Common myeloid progenitor, CD34-positive (primary cell): ENCODE measurements at regions not wholly inside any gene's neighbourhood (a gene's known extent, or its start where the extent isn't known, plus 50 kb on each side); places are given as distances from the start of the nearest gene placed in this dataset.

Experiments used
- CTCF ChIA-PET: fragments of 350-600 bp; sonication (Branson Sonifier 250); formaldehyde crosslinking; loops from one replicate; lab custom pipeline; 2021; ENCODE audit warnings: antibody characterized with exemption; lab: Charles Lee
- POLR2A ChIA-PET: fragments of 350-600 bp; sonication (Branson Sonifier 250); formaldehyde crosslinking; loops from one replicate; lab custom pipeline; 2021; ENCODE audit warnings: antibody characterized with exemption; lab: Charles Lee
- DNase-seq, 3 donors: peaks; one replicate each; pipeline versions ENCODE4 v3.0.0 to v3.0.0-alpha.2; 2013
- H3K27ac ChIP-seq, 2 experiments: 1 replicate in 1 of 2; 2 replicates in 1 of 2; pipeline ENCODE4 v1.7.0; 2013; ENCODE audit warnings: inconsistent platforms in 2 of 2, low read length in 2 of 2, mild to moderate bottlenecking in 2 of 2, low read depth in 1 of 2, moderate library complexity in 1 of 2; ENCODE audit not compliant: severe bottlenecking in 2 of 2, insufficient read depth in 1 of 2, poor library complexity in 1 of 2
- H3K27me3 ChIP-seq, 5 experiments: replicated peaks in 2 of 5; 1 replicate in 3 of 5; 2 replicates in 2 of 5; pipeline versions ENCODE4 v1.6.1 to v1.7.0; 2013; ENCODE audit warnings: low read length in 4 of 5, mild to moderate bottlenecking in 2 of 5, moderate library complexity in 2 of 5, inconsistent platforms in 1 of 5; ENCODE audit not compliant: insufficient read depth in 5 of 5, control insufficient read depth in 4 of 5
- H3K36me3 ChIP-seq, 4 experiments: 1 replicate in 2 of 4; 2 replicates in 2 of 4; pipeline versions ENCODE4 v1.6.1 to v1.7.0; 2013; ENCODE audit warnings: low read length in 3 of 4, control low read depth in 1 of 4, mild to moderate bottlenecking in 1 of 4; ENCODE audit not compliant: control insufficient read depth in 4 of 4, insufficient read depth in 4 of 4
- H3K4me1 ChIP-seq, 4 experiments: 1 replicate in 3 of 4; 2 replicates in 1 of 4; pipeline versions ENCODE4 v1.6.1 to v1.7.1; 2013; ENCODE audit warnings: low read length in 3 of 4, mild to moderate bottlenecking in 3 of 4, control low read depth in 1 of 4, inconsistent platforms in 1 of 4, moderate library complexity in 1 of 4; ENCODE audit not compliant: control insufficient read depth in 4 of 4, insufficient read depth in 4 of 4; ENCODE audit errors: control extremely low read depth in 1 of 4
- H3K4me3 ChIP-seq, 7 experiments: 1 replicate in 4 of 7; 2 replicates in 3 of 7; pipeline versions ENCODE4 v1.5.1 to v1.7.0; 2013; ENCODE audit warnings: mild to moderate bottlenecking in 7 of 7, low read length in 6 of 7, moderate library complexity in 6 of 7, inconsistent platforms in 2 of 7, low read depth in 2 of 7, control low read depth in 1 of 7; ENCODE audit not compliant: insufficient read depth in 4 of 7, control insufficient read depth in 1 of 7; ENCODE audit errors: extremely low read depth in 1 of 7
- H3K9me3 ChIP-seq, 5 experiments: 1 replicate in 4 of 5; 2 replicates in 1 of 5; pipeline versions ENCODE4 v1.6.1 to v1.7.1; 2013; ENCODE audit warnings: low read length in 4 of 5, mild to moderate bottlenecking in 2 of 5, inconsistent platforms in 1 of 5, low read depth in 1 of 5, moderate library complexity in 1 of 5; ENCODE audit not compliant: control insufficient read depth in 4 of 5, insufficient read depth in 2 of 5; ENCODE audit errors: control extremely low read depth in 1 of 5
- WGBS: methylation state at CpG from one replicate; pipeline ENCODE4 v1.1.5; 2013; ENCODE audit not compliant: insufficient coverage; 5-methylcytosine and 5-hydroxymethylcytosine counted together

DNA sequence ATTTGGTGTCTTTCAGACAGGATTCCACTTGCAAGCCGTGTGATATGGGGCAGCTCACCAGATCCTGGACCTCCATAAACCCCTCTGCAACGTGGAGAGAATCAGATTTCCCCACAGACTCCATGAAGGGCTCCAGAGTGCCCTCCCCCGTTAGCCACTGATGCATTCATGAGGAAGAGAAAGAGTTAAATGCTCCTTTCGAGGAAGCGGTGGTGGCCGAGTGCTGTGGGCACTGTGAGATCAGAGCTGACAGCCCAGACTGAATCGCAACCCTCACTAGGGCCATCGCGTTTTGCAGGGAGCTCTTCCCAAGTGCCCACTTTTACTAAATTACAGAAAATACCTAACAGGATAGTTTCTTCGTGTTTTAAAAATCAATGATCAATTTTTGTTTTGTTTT is 226.3 kb upstream of the ZNF32 start:
- POLR2A ChIA-PET, result no interaction called here
- H3K4me3 ChIP-seq, result no peak overlapping the region
- H3K36me3 ChIP-seq, result no peaks in the 10 kb centered on the region
- H3K27me3 ChIP-seq, result peaks cover 0 to 47% (median 5%) of the 10 kb centered on the region in 5 experiments
- no peak overlapping the region for H3K27ac ChIP-seq
- H3K4me1 ChIP-seq, result peaks cover 0 to 11% (median 3%) of the 10 kb centered on the region in 4 experiments
- CTCF ChIA-PET, result no interaction called here
- WGBS, result 62% methylated on average over 5 of the region's 10 CpGs
- H3K9me3 ChIP-seq, result peaks cover 0 to 2% (median 0%) of the 10 kb centered on the region in 5 experiments
- DNase-seq, result no peak

DNA sequence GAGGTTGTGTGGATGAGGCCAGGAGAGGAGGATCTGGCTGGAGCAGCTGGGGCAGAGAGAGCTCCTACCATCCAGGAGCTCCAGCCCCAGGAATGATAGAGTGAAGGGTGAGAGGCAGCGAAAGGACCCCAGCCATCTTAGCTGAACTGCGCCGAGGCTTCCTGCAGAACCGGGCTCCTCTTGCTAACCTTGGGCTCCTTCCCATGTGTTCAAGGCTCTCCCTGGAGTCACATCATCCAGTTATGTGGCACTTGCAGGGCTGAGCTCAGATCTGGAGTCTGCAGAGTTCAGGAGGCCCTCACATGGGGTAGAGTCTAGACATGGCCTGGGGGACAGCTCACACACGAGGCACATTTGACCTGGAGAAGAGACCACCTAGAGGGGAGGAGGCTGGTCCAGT is 225.0 kb upstream of the ZNF32 start:
- WGBS, result 100% methylated on average over 2 of the region's 5 CpGs
- Histone ChIP-seq H3K36me3 (no peaks in the 10 kb centered on the region), H3K9me3 (peaks cover 0 to 2% (median 0%) of the 10 kb centered on the region in 5 experiments), H3K4me1 (peaks cover 0 to 11% (median 3%) of the 10 kb centered on the region in 4 experiments), H3K4me3 (no peak overlapping the region), H3K27ac (no peak overlapping the region), H3K27me3 (peaks cover 0 to 37% (median 4%) of the 10 kb centered on the region in 5 experiments)
- CTCF ChIA-PET, result no interaction called here
- POLR2A ChIA-PET, result no interaction called here
- no peak for DNase-seq

DNA sequence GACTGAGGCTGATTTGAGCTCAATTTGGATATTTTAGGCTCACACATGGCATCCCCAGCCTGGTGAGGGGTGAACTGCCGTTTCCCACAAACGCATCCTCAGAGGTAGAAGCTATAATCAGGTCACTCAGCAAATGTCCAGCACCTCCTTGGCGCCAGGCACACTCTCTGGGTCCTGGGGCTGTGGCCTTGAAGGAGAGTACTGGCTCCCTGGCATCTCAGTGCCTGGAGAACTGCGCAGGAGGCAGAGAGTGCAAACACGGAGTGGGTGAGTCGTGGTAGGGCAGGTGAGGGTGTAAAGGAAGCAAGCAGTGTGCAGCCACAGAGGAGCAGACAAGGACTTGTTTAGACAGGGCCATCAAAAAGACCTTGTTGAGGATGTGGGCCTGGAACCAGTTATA is 224.0 kb upstream of the ZNF32 start:
- H3K27ac ChIP-seq, result no peak overlapping the region
- H3K27me3 ChIP-seq, result peaks cover 0 to 27% (median 4%) of the 10 kb centered on the region in 5 experiments
- H3K4me1 ChIP-seq, result peaks cover 0 to under 1% (median 0%) of the 10 kb centered on the region in 4 experiments
- DNase-seq, result no peak
- no peak overlapping the region for H3K4me3 ChIP-seq
- CTCF ChIA-PET, result no interaction called here
- POLR2A ChIA-PET, result no interaction called here
- H3K9me3 ChIP-seq, result peaks cover 0 to 2% (median 0%) of the 10 kb centered on the region in 5 experiments
- WGBS, result 100% methylated on average over 6 of the region's 6 CpGs
- no peaks in the 10 kb centered on the region for H3K36me3 ChIP-seq

DNA sequence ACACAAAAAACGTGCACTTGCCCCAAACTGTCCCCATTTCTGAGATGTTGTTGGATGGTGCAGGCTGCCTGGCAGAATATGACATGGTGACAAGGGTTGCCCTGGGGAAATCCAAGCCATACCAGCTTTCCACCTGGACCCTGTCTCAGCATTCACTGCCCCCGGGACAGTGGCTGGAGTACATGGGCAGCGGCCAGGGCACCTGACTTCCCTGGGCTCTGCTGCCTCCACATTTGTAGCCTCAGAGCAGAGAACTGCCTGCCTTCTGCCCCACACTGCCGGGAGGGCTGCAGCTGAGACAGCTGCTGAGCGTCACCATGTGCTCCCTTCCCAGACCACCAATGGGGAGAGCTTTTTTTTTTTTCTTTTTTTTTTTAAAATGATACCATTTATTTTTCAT is 222.9 kb upstream of the ZNF32 start:
- H3K4me3 ChIP-seq, result no peak overlapping the region
- ChIA-PET CTCF (no interaction called here), POLR2A (no interaction called here)
- H3K4me1 ChIP-seq, result no peaks in the 10 kb centered on the region
- H3K27me3 ChIP-seq, result peaks cover 0 to 25% (median 4%) of the 10 kb centered on the region in 5 experiments
- H3K36me3 ChIP-seq, result no peaks in the 10 kb centered on the region
- no peak overlapping the region for H3K27ac ChIP-seq
- 43% methylated on average over 2 of the region's 5 CpGs for WGBS
- peaks cover 0 to 2% (median 0%) of the 10 kb centered on the region in 5 experiments for H3K9me3 ChIP-seq
- DNase-seq, result no peak

DNA sequence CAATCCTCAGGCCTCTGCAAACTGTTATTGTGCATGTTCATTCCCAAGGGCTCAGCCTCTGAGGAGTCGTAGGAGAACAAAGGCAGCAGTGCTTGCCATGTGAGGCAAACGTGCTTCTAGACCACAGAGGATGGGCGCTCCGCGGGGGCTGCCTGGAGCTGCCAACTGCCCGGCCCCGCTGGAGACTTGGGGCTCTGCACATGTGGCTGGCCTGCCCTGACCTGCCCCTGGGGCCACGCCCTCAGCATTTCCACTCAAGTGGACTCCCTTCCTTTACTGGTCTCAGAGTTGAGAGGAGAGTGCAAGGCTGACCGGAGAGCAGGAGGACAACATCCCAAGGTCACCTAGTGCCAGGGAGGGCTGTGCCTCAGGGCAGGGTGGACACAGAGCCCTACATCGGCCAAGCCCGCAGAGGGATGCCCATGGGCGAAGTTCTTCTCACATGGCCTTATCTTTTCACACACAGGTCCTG is 222.3 kb upstream of the ZNF32 start:
- POLR2A ChIA-PET, result no interaction called here
- 95% methylated on average over 4 of the region's 12 CpGs for WGBS
- H3K27me3 ChIP-seq, result peaks cover 0 to 30% (median 4%) of the 10 kb centered on the region in 5 experiments
- CTCF ChIA-PET, result no interaction called here
- no peak for DNase-seq
- no peaks in the 10 kb centered on the region for H3K4me1 ChIP-seq
- H3K4me3 ChIP-seq, result no peak overlapping the region
- H3K36me3 ChIP-seq, result no peaks in the 10 kb centered on the region
- peaks cover 0 to 2% (median 0%) of the 10 kb centered on the region in 5 experiments for H3K9me3 ChIP-seq
- no peak overlapping the region for H3K27ac ChIP-seq

DNA sequence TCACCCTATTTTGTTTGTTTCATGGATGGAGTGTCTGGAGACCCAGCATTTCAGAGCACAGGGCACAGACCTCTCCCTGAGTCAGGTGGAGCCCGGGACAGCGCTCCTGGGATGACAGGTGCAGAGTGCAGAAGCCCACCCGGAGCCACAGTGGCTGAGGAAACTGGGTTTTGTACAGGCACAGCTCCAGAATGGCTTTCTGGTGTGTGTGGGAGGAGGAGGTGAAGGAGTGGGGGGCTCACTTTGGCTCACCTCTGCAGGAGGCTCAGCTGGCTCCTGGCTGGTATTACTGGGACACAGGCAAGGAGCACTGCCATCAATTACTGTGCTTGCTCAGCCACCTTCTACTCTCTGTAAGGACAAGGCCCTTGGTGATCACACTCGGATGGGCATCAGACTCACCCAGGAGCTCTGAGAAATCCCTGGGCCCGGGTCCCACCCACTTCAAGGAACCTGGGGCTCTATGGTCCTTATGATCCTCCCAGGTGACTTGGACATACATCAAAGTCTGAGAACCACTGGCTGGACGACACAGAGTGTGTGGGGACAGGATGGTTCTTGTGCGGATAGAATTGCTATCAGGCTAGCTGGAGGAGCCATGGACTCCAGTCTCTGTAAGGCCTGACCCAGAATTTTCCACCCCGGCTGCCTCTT is 221.1 kb upstream of the ZNF32 start:
- DNase-seq, result no peak
- ChIA-PET POLR2A (no interaction called here), CTCF (no interaction called here)
- 96% methylated on average over 5 of the region's 8 CpGs for WGBS
- H3K9me3 ChIP-seq, result peaks cover 0 to 2% (median 0%) of the 10 kb centered on the region in 5 experiments
- no peaks in the 10 kb centered on the region for H3K36me3 ChIP-seq
- H3K27ac ChIP-seq, result no peak overlapping the region
- peaks cover 0 to 36% (median 4%) of the 10 kb centered on the region in 5 experiments for H3K27me3 ChIP-seq
- no peak overlapping the region for H3K4me3 ChIP-seq
- no peaks in the 10 kb centered on the region for H3K4me1 ChIP-seq

DNA sequence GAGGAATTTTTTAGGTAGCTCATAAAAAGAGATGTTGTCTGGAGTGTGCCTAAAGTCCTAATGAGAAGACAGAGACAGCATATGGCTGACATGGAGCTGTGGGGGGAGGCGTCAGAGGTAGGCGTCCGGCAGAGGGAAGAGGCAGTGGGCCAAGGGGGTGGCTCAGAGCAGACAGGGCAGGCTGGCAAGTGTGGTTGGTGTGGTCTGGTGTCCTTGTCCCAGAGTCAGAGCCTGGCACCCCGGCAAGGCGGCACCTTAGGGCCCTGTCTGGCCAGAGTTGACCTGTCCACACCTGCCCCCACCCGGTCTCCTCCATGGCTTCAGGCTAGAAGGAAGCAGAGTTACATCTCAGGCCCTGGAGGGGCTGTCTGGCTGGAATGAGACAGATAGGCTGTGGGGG is 220.3 kb upstream of the ZNF32 start:
- peaks cover 0 to 29% (median 4%) of the 10 kb centered on the region in 5 experiments for H3K27me3 ChIP-seq
- no peaks in the 10 kb centered on the region for H3K36me3 ChIP-seq
- H3K9me3 ChIP-seq, result peaks cover 0 to 2% (median 0%) of the 10 kb centered on the region in 5 experiments
- no peaks in the 10 kb centered on the region for H3K4me1 ChIP-seq
- H3K4me3 ChIP-seq, result no peak overlapping the region
- ChIA-PET POLR2A (no interaction called here), CTCF (no interaction called here)
- 100% methylated on average over 6 of the region's 6 CpGs for WGBS
- H3K27ac ChIP-seq, result no peak overlapping the region
- DNase-seq, result no peak
